Mucosa of rectum (tissue), 2 donors: ENCODE measurements at regions not wholly inside any gene's neighbourhood (a gene's known extent, or its start where the extent isn't known, plus 50 kb on each side); places are given as distances from the start of the nearest gene placed in this dataset.

Experiments used
- H3K27ac ChIP-seq, 2 donors: one replicate each; pipeline ENCODE4 v1.7.0; 2013; ENCODE audit warnings: inconsistent platforms in 2 of 2, low read depth in 2 of 2, low read length in 2 of 2
- H3K27me3 ChIP-seq, 2 donors: one replicate each; pipeline ENCODE4 v1.7.0; 2013; ENCODE audit warnings: low read length in 2 of 2; ENCODE audit not compliant: control insufficient read depth in 2 of 2, insufficient read depth in 2 of 2
- H3K36me3 ChIP-seq, 2 donors: one replicate each; pipeline ENCODE4 v1.7.0; 2013; ENCODE audit warnings: low read length in 2 of 2; ENCODE audit not compliant: control insufficient read depth in 2 of 2, insufficient read depth in 2 of 2
- H3K4me1 ChIP-seq, 2 donors: one replicate each; pipeline ENCODE4 v1.7.0; 2013; ENCODE audit warnings: low read length in 2 of 2, mild to moderate bottlenecking in 1 of 2; ENCODE audit not compliant: control insufficient read depth in 2 of 2, insufficient read depth in 2 of 2
- H3K4me3 ChIP-seq, 2 donors: one replicate each; pipeline ENCODE4 v1.7.0; 2013; ENCODE audit warnings: low read length in 2 of 2
- H3K9ac ChIP-seq, 2 donors: one replicate each; pipeline ENCODE4 v1.7.0; 2013; ENCODE audit warnings: low read length in 2 of 2, low read depth in 1 of 2, mild to moderate bottlenecking in 1 of 2
- H3K9me3 ChIP-seq, 2 donors: one replicate each; pipeline ENCODE4 v1.7.0; 2013; ENCODE audit warnings: low read length in 2 of 2; ENCODE audit not compliant: control insufficient read depth in 2 of 2
- donor health status: healthy.
- donor health status: Normal muscosa, but diverticular disease.

DNA sequence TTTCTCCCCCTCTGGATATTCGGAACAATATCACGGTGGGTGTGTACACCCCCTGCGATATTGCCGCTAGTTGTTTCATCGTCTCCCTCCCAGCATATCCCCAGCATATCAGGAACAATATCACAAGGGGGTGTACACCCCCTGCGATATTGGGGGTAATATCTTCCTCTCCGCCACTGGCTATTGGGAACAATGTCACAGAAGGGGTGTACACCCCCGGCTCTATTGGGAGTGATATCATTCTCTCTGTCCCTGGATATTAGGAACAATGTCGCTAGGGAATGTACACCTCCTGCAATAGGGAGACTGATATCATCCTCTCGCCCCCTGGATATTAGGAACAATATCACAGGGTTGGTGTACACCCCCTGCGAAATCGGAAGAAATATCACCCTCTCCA lies 1932.0 kb downstream of the SUCLG1 start:
- no peak overlapping the region for H3K27ac ChIP-seq
- no peak overlapping the region for H3K4me3 ChIP-seq

DNA sequence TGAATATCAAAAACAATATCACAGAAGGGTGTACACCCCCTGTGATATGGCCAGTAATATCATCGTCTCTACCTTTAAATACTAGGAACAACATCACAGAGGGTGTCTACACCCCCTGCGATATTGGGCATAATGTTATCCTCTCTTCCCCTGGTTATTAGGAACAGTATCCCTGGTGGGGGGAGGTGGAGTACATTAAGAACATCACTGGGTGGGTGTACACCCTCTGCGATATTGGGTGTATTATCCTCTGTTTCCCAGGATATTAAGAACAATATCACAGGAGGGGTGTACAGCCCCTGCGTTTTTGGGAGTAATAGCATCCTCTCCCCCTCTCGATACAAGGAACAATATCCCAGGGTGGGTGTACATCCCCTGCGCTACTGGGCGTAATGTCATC lies 1932.8 kb downstream of the SUCLG1 start:
- Histone ChIP-seq H3K9me3 (no peaks in the 10 kb centered on the region), H3K4me3 (no peak overlapping the region), H3K27ac (no peak overlapping the region), H3K4me1 (no peaks in the 10 kb centered on the region), H3K27me3 (no peaks in the 10 kb centered on the region), H3K9ac (no peak overlapping the region), H3K36me3 (no peaks in the 10 kb centered on the region)

More for the DNA sequence above, 1932.0 kb downstream of the SUCLG1 start:
- no peak overlapping the region for H3K9ac ChIP-seq
- H3K36me3 ChIP-seq: no peaks in the 10 kb centered on the region
- H3K27me3 ChIP-seq: no peaks in the 10 kb centered on the region
- H3K4me1 ChIP-seq: no peaks in the 10 kb centered on the region
- H3K9me3 ChIP-seq: no peaks in the 10 kb centered on the region

- no peaks in the 10 kb centered on the region for H3K9me3 ChIP-seq
- no peak overlapping the region for H3K4me3 ChIP-seq
- H3K36me3 ChIP-seq: no peaks in the 10 kb centered on the region
- no peaks in the 10 kb centered on the region for H3K27me3 ChIP-seq
- no peaks in the 10 kb centered on the region for H3K4me1 ChIP-seq
- H3K9ac ChIP-seq: no peak overlapping the region
- H3K27ac ChIP-seq: no peak overlapping the region
These were observed 1933.3 kb downstream of the SUCLG1 start for GRCh38 chr2:82525744-82526143.

DNA sequence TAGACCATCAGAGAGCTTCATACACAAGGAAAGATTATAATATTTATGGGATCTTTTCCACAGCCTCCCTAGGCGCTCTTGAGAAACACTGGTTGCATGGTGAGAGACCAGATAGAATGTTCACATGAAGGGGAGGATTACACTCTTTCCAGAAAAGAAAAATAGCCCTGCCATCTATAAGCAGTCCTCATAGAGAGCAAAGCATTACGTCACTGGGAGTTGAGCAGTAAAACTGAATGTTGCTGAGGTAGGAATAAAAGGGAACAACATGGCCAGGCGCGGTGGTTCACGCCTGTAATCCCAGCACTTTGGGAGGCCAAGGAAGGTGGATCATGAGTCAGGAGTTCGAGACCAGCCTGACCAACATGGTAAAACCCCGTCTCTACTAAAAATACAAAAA lies 1934.3 kb downstream of the SUCLG1 start:
- no peaks in the 10 kb centered on the region for H3K36me3 ChIP-seq
- no peak overlapping the region for H3K27ac ChIP-seq
- no peaks in the 10 kb centered on the region for H3K4me1 ChIP-seq
- no peak overlapping the region for H3K4me3 ChIP-seq
- no peak overlapping the region for H3K9ac ChIP-seq
- no peaks in the 10 kb centered on the region for H3K27me3 ChIP-seq
- no peaks in the 10 kb centered on the region for H3K9me3 ChIP-seq

DNA sequence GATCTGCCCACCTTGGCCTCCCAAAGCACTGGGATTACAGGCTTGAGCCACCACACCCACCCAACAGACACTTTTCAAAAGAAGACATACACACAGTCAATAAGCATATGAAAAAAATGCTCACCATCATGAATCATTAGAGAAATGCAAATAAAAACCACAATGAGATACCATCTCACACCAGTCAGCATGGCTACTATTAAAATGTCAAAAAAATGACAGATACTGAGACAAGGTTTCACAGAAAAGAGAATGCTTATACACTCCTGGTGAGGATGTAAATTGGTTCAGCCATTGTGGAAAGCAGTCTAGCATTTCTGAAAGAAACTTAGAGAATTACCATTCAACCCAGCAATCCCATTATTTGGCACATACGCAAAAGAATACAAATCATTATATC lies 1947.2 kb downstream of the SUCLG1 start:
- no peak overlapping the region for H3K27ac ChIP-seq
- no peak overlapping the region for H3K4me3 ChIP-seq
- H3K27me3 ChIP-seq: no peaks in the 10 kb centered on the region
- no peaks in the 10 kb centered on the region for H3K4me1 ChIP-seq
- no peaks in the 10 kb centered on the region for H3K36me3 ChIP-seq
- H3K9ac ChIP-seq: no peak overlapping the region
- no peaks in the 10 kb centered on the region for H3K9me3 ChIP-seq

DNA sequence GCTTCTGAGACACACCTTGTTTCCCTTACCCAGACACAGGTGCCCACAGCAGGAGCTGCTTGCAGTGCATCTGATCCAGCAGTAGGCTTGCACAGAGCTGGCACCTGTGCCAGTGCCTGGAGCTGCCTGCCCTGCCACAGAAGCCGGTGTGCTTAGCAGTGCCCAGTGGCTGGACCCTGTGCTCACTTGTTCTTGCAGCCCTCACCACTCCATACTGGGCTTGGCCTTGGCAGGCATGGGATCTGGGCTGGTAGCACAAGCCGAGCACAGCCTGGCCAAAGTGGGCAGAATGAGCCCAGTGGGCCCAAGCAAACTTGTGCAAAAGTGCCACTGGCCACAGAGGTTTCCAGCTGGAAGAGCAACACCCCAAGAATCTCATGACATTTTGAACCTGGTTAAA lies 1950.4 kb downstream of the SUCLG1 start:
- Histone ChIP-seq H3K27ac (no peak overlapping the region), H3K9ac (no peak overlapping the region), H3K4me3 (no peak overlapping the region), H3K36me3 (no peaks in the 10 kb centered on the region), H3K27me3 (no peaks in the 10 kb centered on the region), H3K9me3 (no peaks in the 10 kb centered on the region), H3K4me1 (no peaks in the 10 kb centered on the region)

- Histone ChIP-seq H3K4me1 (no peaks in the 10 kb centered on the region), H3K4me3 (no peak overlapping the region), H3K27ac (no peak overlapping the region), H3K9me3 (no peaks in the 10 kb centered on the region), H3K9ac (no peak overlapping the region), H3K36me3 (no peaks in the 10 kb centered on the region), H3K27me3 (no peaks in the 10 kb centered on the region)
These were observed 1951.4 kb downstream of the SUCLG1 start for GRCh38 chr2:82507657-82508056.

- no peak overlapping the region for H3K9ac ChIP-seq
These were observed 1957.9 kb downstream of the SUCLG1 start for GRCh38 chr2:82501217-82501616.

DNA sequence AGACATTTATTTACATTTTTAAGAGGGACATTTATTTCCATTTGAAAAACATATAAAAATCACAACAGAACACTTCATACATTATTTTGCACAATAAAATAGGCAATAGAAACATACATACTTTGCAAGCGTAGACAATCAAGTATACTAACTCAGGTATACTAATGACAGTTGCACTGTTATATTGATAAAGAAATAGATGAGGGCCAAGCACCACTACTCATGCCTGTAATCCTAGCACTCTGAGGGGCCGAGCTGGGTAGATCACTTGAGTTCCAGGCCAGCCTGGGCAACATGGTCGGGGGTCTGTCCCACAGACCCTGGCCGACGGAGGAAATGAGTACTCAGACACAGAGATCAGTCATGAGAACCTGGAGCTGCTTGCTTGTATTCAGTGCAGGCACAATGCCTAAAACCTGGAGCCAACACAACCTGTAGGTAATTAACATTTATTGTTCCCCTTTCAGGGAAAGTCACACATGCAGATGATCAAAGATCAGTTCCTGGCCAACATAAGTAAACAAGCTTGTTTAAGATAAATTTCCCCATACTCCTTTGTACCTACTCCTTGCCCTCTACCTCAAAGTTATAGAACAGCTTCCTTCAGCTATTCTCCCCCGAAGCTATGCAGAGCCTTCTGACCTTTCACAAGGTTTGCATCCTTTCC lies 1960.2 kb downstream of the SUCLG1 start:
- H3K9ac ChIP-seq: no peak overlapping the region
- peak overlapping the region in 1 of 2 donors; percentile 16 for H3K27ac ChIP-seq
- no peaks in the 10 kb centered on the region for H3K27me3 ChIP-seq
- H3K9me3 ChIP-seq: peaks cover 0 to 4% of the 10 kb centered on the region in 2 donors
- no peaks in the 10 kb centered on the region for H3K36me3 ChIP-seq
- H3K4me1 ChIP-seq: peaks cover 0 to 2% of the 10 kb centered on the region in 2 donors
- peak overlapping the region; percentile 32 to 38 for H3K4me3 ChIP-seq

More at GRCh38 chr2:82501217-82501616, 1957.9 kb downstream of the SUCLG1 start:
- Histone ChIP-seq H3K36me3 (no peaks in the 10 kb centered on the region), H3K9me3 (peaks cover 0 to 4% of the 10 kb centered on the region in 2 donors), H3K27me3 (no peaks in the 10 kb centered on the region), H3K27ac (no peak overlapping the region), H3K4me3 (no peak overlapping the region), H3K4me1 (peaks cover 0 to 2% of the 10 kb centered on the region in 2 donors)

GRCh38 chr2:82494739-82495138 lies 1964.3 kb downstream of the SUCLG1 start:
- Histone ChIP-seq H3K4me3 (no peak overlapping the region), H3K9ac (no peak overlapping the region), H3K27ac (no peak overlapping the region), H3K9me3 (peaks cover 2 to 4% of the 10 kb centered on the region in 2 donors), H3K27me3 (no peaks in the 10 kb centered on the region), H3K4me1 (peaks cover 0 to 2% of the 10 kb centered on the region in 2 donors), H3K36me3 (no peaks in the 10 kb centered on the region)
